Stomach (tissue), 4 donors: ENCODE measurements at regions not wholly inside any gene's neighbourhood (a gene's known extent, or its start where the extent isn't known, plus 50 kb on each side); places are given as distances from the start of the nearest gene placed in this dataset.

ENCODE experiments used
- EP300 ChIP-seq: sonication (generic); formaldehyde crosslinking; IDR thresholded peaks from one replicate; pipeline ENCODE4 v1.6.1; 2017; ENCODE audit warnings: antibody characterized with exemption
- POLR2A ChIP-seq, 4 donors: fragments of 450-650 bp; IDR thresholded peaks; one replicate each; pipeline ENCODE4 v1.6.1; 2016; ENCODE audit warnings: antibody characterized with exemption in 4 of 4, control low read depth in 2 of 4, mild to moderate bottlenecking in 1 of 4, moderate library complexity in 1 of 4
- POLR2AphosphoS5 ChIP-seq, 3 donors: sonication (generic); formaldehyde crosslinking; IDR thresholded peaks; one replicate each; pipeline ENCODE4 v1.6.1; 2016; ENCODE audit warnings: antibody characterized with exemption in 3 of 3
- TF ChIP-seq, protein P1 (sequence below), 7 experiments: fragments of 450-650 bp in 4 of 7; fragments of 200-600 bp in 3 of 7; sonication (generic) in 3 of 7; IDR thresholded peaks; one replicate each; pipeline ENCODE4 v1.5.1; 2016 to 2019; ENCODE audit warnings: antibody characterized with exemption in 7 of 7, control low read depth in 2 of 7, mild to moderate bottlenecking in 1 of 7

DNA sequence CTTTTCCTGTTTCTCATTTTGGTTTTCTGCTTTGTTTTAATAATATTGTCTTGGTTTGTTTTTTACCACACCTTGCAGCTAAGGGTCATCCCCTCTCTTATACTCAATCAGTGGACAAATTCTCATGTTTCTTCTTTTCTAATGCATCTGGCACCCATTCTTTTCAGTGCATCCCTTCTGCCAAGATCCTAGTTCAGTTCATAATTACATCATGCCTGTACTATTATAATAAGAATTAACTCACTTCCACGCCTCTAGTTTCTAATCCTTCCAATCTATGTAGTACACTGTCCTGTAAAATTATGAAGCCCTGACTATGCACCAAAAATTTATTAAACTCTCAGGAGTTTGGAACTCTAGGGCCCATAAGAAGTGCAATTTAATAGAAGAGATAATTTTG lies 126.1 kb downstream of the FAT4 start:
- no peak for TF ChIP-seq POLR2AphosphoS5 (IDR thresholded peaks at IDR 0.05)
- TF ChIP-seq, protein P1, sequence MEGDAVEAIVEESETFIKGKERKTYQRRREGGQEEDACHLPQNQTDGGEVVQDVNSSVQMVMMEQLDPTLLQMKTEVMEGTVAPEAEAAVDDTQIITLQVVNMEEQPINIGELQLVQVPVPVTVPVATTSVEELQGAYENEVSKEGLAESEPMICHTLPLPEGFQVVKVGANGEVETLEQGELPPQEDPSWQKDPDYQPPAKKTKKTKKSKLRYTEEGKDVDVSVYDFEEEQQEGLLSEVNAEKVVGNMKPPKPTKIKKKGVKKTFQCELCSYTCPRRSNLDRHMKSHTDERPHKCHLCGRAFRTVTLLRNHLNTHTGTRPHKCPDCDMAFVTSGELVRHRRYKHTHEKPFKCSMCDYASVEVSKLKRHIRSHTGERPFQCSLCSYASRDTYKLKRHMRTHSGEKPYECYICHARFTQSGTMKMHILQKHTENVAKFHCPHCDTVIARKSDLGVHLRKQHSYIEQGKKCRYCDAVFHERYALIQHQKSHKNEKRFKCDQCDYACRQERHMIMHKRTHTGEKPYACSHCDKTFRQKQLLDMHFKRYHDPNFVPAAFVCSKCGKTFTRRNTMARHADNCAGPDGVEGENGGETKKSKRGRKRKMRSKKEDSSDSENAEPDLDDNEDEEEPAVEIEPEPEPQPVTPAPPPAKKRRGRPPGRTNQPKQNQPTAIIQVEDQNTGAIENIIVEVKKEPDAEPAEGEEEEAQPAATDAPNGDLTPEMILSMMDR (IDR thresholded peaks at IDR 0.05) = no peak
- no peak for TF ChIP-seq EP300
- TF ChIP-seq POLR2A (IDR thresholded peaks at IDR 0.05) = no peak
